Keratinocyte (primary cell): ENCODE measurements at regions not wholly inside any gene's neighbourhood (a gene's known extent, or its start where the extent isn't known, plus 50 kb on each side); places are given as distances from the start of the nearest gene placed in this dataset.

Experiments used
- DNase-seq: peaks from one replicate; pipeline ENCODE4 v3.0.0-alpha.2; 2011; ENCODE audit warnings: low read depth, missing footprints, low spot score
- FAIRE-seq: peaks from 2 replicates; lab custom pipeline; 2011; peaks lifted over from hg19 to GRCh38; lab: Jason Lieb, UNC
- H2AFZ ChIP-seq: 2 replicates; pipeline ENCODE4 v1.6.0; 2012; ENCODE audit warnings: low read length, control low read depth, inconsistent platforms; ENCODE audit not compliant: control insufficient read depth
- H3K27ac ChIP-seq: 2 replicates; pipeline ENCODE4 v1.5.1; 2011; ENCODE audit warnings: low read length; ENCODE audit not compliant: control insufficient read depth, insufficient read depth
- H3K27me3 ChIP-seq: 3 replicates; pipeline ENCODE4 v1.6.0; 2011; ENCODE audit warnings: low read length; ENCODE audit not compliant: control insufficient read depth, insufficient read depth; ENCODE audit errors: extremely low read depth
- H3K36me3 ChIP-seq, 2 experiments: 2 replicates in 1 of 2; 3 replicates in 1 of 2; pipeline ENCODE4 v1.5.1; 2011; ENCODE audit warnings: low read length in 2 of 2, mild to moderate bottlenecking in 1 of 2; ENCODE audit not compliant: control insufficient read depth in 2 of 2, insufficient read depth in 2 of 2; ENCODE audit errors: extremely low read depth in 1 of 2
- H3K4me1 ChIP-seq: 3 replicates; pipeline ENCODE4 v1.5.1; 2011; ENCODE audit warnings: low read length; ENCODE audit not compliant: control insufficient read depth, insufficient read depth; ENCODE audit errors: extremely low read depth
- H3K4me2 ChIP-seq: 3 replicates; pipeline ENCODE4 v1.6.0; 2011; ENCODE audit warnings: low read depth, low read length; ENCODE audit not compliant: control insufficient read depth, insufficient read depth; ENCODE audit errors: extremely low read depth
- H3K4me3 ChIP-seq, 3 experiments: fragments of 200-600 bp in 1 of 3; sonication (generic) in 1 of 3; 2 replicates in 2 of 3; 3 replicates in 1 of 3; pipeline ENCODE4 v1.5.1; 2011 to 2016; ENCODE audit warnings: low read length in 3 of 3, mild to moderate bottlenecking in 3 of 3, control low read depth in 2 of 3, inconsistent platforms in 1 of 3, low read depth in 1 of 3, mixed read lengths in 1 of 3, mixed run types in 1 of 3, moderate library complexity in 1 of 3; ENCODE audit not compliant: control insufficient read depth in 2 of 3, insufficient read depth in 2 of 3; ENCODE audit errors: extremely low read depth in 1 of 3
- H3K79me2 ChIP-seq: 2 replicates; pipeline ENCODE4 v1.6.0; 2012; ENCODE audit warnings: low read length; ENCODE audit not compliant: control insufficient read depth, insufficient read depth
- H3K9ac ChIP-seq: 3 replicates; pipeline ENCODE4 v1.6.0; 2011; ENCODE audit warnings: low read length; ENCODE audit not compliant: control insufficient read depth, insufficient read depth; ENCODE audit errors: extremely low read depth
- H3K9me1 ChIP-seq: 3 replicates; pipeline ENCODE4 v1.6.0; 2011; ENCODE audit warnings: low read length; ENCODE audit not compliant: control insufficient read depth, insufficient read depth; ENCODE audit errors: extremely low read depth
- H3K9me3 ChIP-seq: 2 replicates; pipeline ENCODE4 v1.5.1; 2012; ENCODE audit warnings: low read depth, low read length; ENCODE audit not compliant: control insufficient read depth
- H4K20me1 ChIP-seq: 3 replicates; pipeline ENCODE4 v1.6.0; 2011; ENCODE audit warnings: low read length; ENCODE audit not compliant: control insufficient read depth, insufficient read depth; ENCODE audit errors: extremely low read depth
- EZH2 ChIP-seq: IDR thresholded peaks from one replicate; pipeline ENCODE4 v1.6.1; 2012; ENCODE audit warnings: inconsistent platforms, mild to moderate bottlenecking, low read length, moderate library complexity
- dilution Hi-C: fragments of 300-500 bp; cut with MboI; formaldehyde crosslinking; loops from one replicate; pipeline ENCODE4 v1.7.0; 2020; ENCODE audit warnings: low sequenced_read_pairs; ENCODE audit not compliant: extremely low pct_ligation_motif_present
- TF ChIP-seq, protein P1 (sequence below), 3 experiments: IDR thresholded peaks in 1 of 3; conservative IDR thresholded peaks in 1 of 3; optimal IDR thresholded peaks in 1 of 3; 2 replicates in 2 of 3; 3 replicates in 1 of 3; pipeline versions ENCODE3 to v1.5.1; 2011; ENCODE audit warnings: low read length in 3 of 3, mild to moderate bottlenecking in 3 of 3, moderate library complexity in 2 of 3, control low read depth in 1 of 3, inconsistent platforms in 1 of 3; ENCODE audit not compliant: insufficient read depth in 2 of 3; ENCODE audit errors: extremely low read depth in 1 of 3

DNA sequence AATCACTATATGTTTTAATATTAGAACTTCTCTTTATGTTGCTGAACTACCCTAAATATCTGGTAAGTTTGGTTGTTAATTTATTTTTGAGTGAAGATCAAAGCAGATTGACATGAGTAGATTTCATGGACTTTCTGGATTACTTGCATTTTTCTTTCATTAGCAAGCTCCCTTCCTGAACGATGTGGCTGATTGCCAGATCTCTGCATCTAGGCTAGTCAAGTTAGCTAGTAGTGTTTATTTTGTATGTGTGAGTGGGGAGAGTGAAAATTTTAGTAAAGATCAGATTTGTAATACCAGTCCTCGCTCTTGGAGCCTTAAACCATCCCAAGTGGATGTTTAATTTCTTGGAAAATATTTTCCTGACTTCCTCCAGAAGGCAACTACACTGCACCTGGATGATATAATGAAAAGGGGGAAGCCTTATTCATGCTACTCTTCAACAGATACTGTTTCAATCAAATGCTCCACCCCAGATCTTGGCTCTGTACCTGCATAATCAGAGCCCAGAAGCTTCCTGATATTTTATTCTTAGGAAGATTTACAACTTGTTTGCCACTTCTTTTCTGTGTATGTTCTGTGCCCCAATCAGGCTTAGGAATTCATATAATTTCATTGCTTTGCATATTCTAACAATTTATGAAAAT lies 143.2 kb upstream of the GRIA4 start:
- Histone ChIP-seq H3K9me1 (no peaks in the 10 kb centered on the region), H3K4me1 (peaks cover 13% of the 10 kb centered on the region), H3K9me3 (no peaks in the 10 kb centered on the region), H2AFZ (no peak overlapping the region), H3K27ac (no peak overlapping the region), H3K27me3 (no peaks in the 10 kb centered on the region), H3K4me3 (no peak overlapping the region), H4K20me1 (no peaks in the 10 kb centered on the region), H3K4me2 (peak overlapping the region; percentile 35), H3K79me2 (no peaks in the 10 kb centered on the region), H3K36me3 (no peaks in the 10 kb centered on the region), H3K9ac (no peak overlapping the region)
- FAIRE-seq, result peak; percentile 71
- no peak for DNase-seq
- TF ChIP-seq, protein P1, sequence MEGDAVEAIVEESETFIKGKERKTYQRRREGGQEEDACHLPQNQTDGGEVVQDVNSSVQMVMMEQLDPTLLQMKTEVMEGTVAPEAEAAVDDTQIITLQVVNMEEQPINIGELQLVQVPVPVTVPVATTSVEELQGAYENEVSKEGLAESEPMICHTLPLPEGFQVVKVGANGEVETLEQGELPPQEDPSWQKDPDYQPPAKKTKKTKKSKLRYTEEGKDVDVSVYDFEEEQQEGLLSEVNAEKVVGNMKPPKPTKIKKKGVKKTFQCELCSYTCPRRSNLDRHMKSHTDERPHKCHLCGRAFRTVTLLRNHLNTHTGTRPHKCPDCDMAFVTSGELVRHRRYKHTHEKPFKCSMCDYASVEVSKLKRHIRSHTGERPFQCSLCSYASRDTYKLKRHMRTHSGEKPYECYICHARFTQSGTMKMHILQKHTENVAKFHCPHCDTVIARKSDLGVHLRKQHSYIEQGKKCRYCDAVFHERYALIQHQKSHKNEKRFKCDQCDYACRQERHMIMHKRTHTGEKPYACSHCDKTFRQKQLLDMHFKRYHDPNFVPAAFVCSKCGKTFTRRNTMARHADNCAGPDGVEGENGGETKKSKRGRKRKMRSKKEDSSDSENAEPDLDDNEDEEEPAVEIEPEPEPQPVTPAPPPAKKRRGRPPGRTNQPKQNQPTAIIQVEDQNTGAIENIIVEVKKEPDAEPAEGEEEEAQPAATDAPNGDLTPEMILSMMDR (optimal IDR thresholded peaks at IDR 0.05 in 1 of 3, IDR thresholded peaks at IDR 0.05 in 1 of 3, conservative IDR thresholded peaks at IDR 0.05 in 1 of 3; ENCODE audit: extremely low read depth in 1 of 3, insufficient read depth in 2 of 3, low read length in 3 of 3), result no peak
- no peak for TF ChIP-seq EZH2
- dilution Hi-C loops, result no loop called here

DNA sequence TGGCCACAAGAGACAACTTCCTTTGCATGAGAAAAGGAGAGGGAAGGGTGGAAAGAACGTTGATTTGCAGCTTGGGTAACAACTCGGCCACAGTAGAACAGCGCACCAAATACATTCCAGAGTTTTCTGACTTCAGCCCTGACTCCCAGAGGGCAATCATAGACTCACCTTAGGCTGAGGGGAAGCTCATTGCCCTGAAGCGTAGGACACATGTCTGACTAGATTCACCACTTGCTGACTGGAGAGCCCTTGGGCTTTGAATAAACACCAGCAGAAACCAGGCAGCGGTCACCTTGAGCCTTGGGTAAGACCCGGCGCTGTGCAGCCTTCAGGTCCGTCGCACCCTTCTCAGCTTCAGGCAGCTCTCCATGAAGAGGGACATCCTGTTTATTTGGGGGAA lies 151.8 kb upstream of the GRIA4 start:
- no peak for FAIRE-seq
- no peaks in the 10 kb centered on the region for H3K36me3 ChIP-seq
- H3K9ac ChIP-seq, result no peak overlapping the region
- no peak for DNase-seq
- H3K4me3 ChIP-seq, result no peak overlapping the region
- H3K27ac ChIP-seq, result no peak overlapping the region
- no peaks in the 10 kb centered on the region for H3K27me3 ChIP-seq
- no peak overlapping the region for H3K4me2 ChIP-seq
- H3K9me3 ChIP-seq, result no peaks in the 10 kb centered on the region
- TF ChIP-seq EZH2, result no peak
- TF ChIP-seq, protein P1 (optimal IDR thresholded peaks at IDR 0.05 in 1 of 3, IDR thresholded peaks at IDR 0.05 in 1 of 3, conservative IDR thresholded peaks at IDR 0.05 in 1 of 3; ENCODE audit: extremely low read depth in 1 of 3, insufficient read depth in 2 of 3, low read length in 3 of 3), result no peak
- H4K20me1 ChIP-seq, result no peaks in the 10 kb centered on the region
- no peaks in the 10 kb centered on the region for H3K79me2 ChIP-seq
- dilution Hi-C loops, result no loop called here
- H3K9me1 ChIP-seq, result no peaks in the 10 kb centered on the region
- H3K4me1 ChIP-seq, result no peaks in the 10 kb centered on the region
- no peak overlapping the region for H2AFZ ChIP-seq
